Activated B cell treated with CpG ODN at 0.5 μM for 24 hours (primary cell): ENCODE measurements at regions not wholly inside any gene's neighbourhood (a gene's known extent, or its start where the extent isn't known, plus 50 kb on each side); places are given as distances from the start of the nearest gene placed in this dataset.

Experiments
- ATAC-seq: fragments of 200-7000 bp; cut with Tn5 transposase; one replicate; pipeline ENCODE4 v1.10.0; 2021; ENCODE audit warnings: low read depth, mild to moderate bottlenecking, moderate library complexity
- CTCF ChIA-PET: fragments of 350-600 bp; sonication (Branson Sonifier 250); formaldehyde crosslinking; loops from one replicate; lab custom pipeline; 2021; ENCODE audit warnings: antibody characterized with exemption; lab: Charles Lee
- POLR2A ChIA-PET: fragments of 350-600 bp; sonication (Branson Sonifier 250); formaldehyde crosslinking; loops from one replicate; lab custom pipeline; 2021; ENCODE audit warnings: antibody characterized with exemption; lab: Charles Lee
- DNase-seq: peaks from one replicate; pipeline ENCODE4 v3.0.0; 2022
- H3K27ac Mint-ChIP-seq: one replicate; pipeline ENCODE4 v1.8.0; 2020; ENCODE audit warnings: mixed read lengths
- H3K27me3 Mint-ChIP-seq: one replicate; pipeline ENCODE4 v1.8.0; 2021; ENCODE audit warnings: mixed read lengths
- H3K36me3 Mint-ChIP-seq: one replicate; pipeline ENCODE4 v1.8.0; 2021; ENCODE audit warnings: low read depth, mixed read lengths
- H3K4me1 Mint-ChIP-seq: one replicate; pipeline ENCODE4 v1.8.0; 2021; ENCODE audit warnings: mixed read lengths
- H3K4me3 Mint-ChIP-seq: one replicate; pipeline ENCODE4 v1.8.0; 2020; ENCODE audit warnings: mild to moderate bottlenecking, mixed read lengths
- H3K9me3 Mint-ChIP-seq: one replicate; pipeline ENCODE4 v1.8.0; 2020; ENCODE audit warnings: mixed read lengths
- CTCF ChIP-seq: fragments of 200-600 bp; IDR thresholded peaks from one replicate; pipeline ENCODE4 v1.8.0; 2022; ENCODE audit warnings: antibody characterized with exemption, mild to moderate bottlenecking
- intact Hi-C: fragments of 100-400 bp; cut with micrococcal nuclease; formaldehyde crosslinking; loops from one replicate; pipeline ENCODE4 v1.15.1; 2024

- TF ChIP-seq CTCF = no peak
- Mint-ChIP-seq H3K4me3 (no peak overlapping the region), H3K9me3 (no peaks in the 10 kb centered on the region), H3K27me3 (peaks cover 2% of the 10 kb centered on the region), H3K36me3 (no peaks in the 10 kb centered on the region), H3K27ac (no peak overlapping the region), H3K4me1 (peaks cover 34% of the 10 kb centered on the region)
- intact Hi-C loops = no loop called here
- ATAC-seq = no peak
- no peak for DNase-seq
- POLR2A ChIA-PET = interaction anchor here (0.7 kb wide), 1 partner anchor 9 kb away, joined by 3 read pairs; no protein-coding TSS in a partner anchor
- CTCF ChIA-PET = interaction anchor here (0.8 kb wide), 1 partner anchor 291 kb away, joined by 3 read pairs; the partner anchor contains the start of gene HES1
Measured at GRCh38 chr3:193845144-193845543, 252.1 kb downstream of the OPA1 start.

GRCh38 chr3:193846569-193846968 lies 253.6 kb downstream of the OPA1 start:
- H3K27me3 Mint-ChIP-seq = peaks cover 2% of the 10 kb centered on the region
- ATAC-seq = no peak
- no peaks in the 10 kb centered on the region for H3K36me3 Mint-ChIP-seq
- H3K9me3 Mint-ChIP-seq = no peaks in the 10 kb centered on the region
- no peak for TF ChIP-seq CTCF
- H3K27ac Mint-ChIP-seq = no peak overlapping the region
- no peak for DNase-seq
- POLR2A ChIA-PET = no interaction called here
- CTCF ChIA-PET = no interaction called here
- H3K4me1 Mint-ChIP-seq = peaks cover 28% of the 10 kb centered on the region
- H3K4me3 Mint-ChIP-seq = no peak overlapping the region
- intact Hi-C loops = no loop called here

GRCh38 chr3:193847402-193847801 lies 254.4 kb downstream of the OPA1 start:
- Mint-ChIP-seq H3K27me3 (peaks cover 2% of the 10 kb centered on the region), H3K4me3 (no peak overlapping the region)

GRCh38 chr3:193848547-193848946 lies 255.5 kb downstream of the OPA1 start:
- intact Hi-C loops = no loop called here
- no peak overlapping the region for H3K4me3 Mint-ChIP-seq
- no peak for DNase-seq

More at GRCh38 chr3:193847402-193847801, 254.4 kb downstream of the OPA1 start:
- TF ChIP-seq CTCF = no peak
- CTCF ChIA-PET = no interaction called here
- no peaks in the 10 kb centered on the region for H3K9me3 Mint-ChIP-seq
- no peaks in the 10 kb centered on the region for H3K36me3 Mint-ChIP-seq
- POLR2A ChIA-PET = no interaction called here
- peaks cover 20% of the 10 kb centered on the region for H3K4me1 Mint-ChIP-seq
- DNase-seq = no peak
- H3K27ac Mint-ChIP-seq = no peak overlapping the region
- no peak for ATAC-seq
- intact Hi-C loops = no loop called here

GRCh38 chr3:193850084-193850619 lies 257.1 kb downstream of the OPA1 start:
- no peaks in the 10 kb centered on the region for H3K9me3 Mint-ChIP-seq
- no peak for ATAC-seq
- DNase-seq = no peak
- H3K4me3 Mint-ChIP-seq = no peak overlapping the region
- intact Hi-C loops = no loop called here
- ChIA-PET CTCF (no interaction called here), POLR2A (no interaction called here)
- peaks cover 2% of the 10 kb centered on the region for H3K27me3 Mint-ChIP-seq
- H3K4me1 Mint-ChIP-seq = peaks cover 3% of the 10 kb centered on the region
- no peaks in the 10 kb centered on the region for H3K36me3 Mint-ChIP-seq
- TF ChIP-seq CTCF = no peak
- no peak overlapping the region for H3K27ac Mint-ChIP-seq

More at GRCh38 chr3:193848547-193848946, 255.5 kb downstream of the OPA1 start:
- Mint-ChIP-seq H3K36me3 (no peaks in the 10 kb centered on the region), H3K27ac (no peak overlapping the region), H3K27me3 (peaks cover 2% of the 10 kb centered on the region), H3K9me3 (no peaks in the 10 kb centered on the region), H3K4me1 (peaks cover 9% of the 10 kb centered on the region)
- ATAC-seq = no peak
- ChIA-PET CTCF (no interaction called here), POLR2A (no interaction called here)
- no peak for TF ChIP-seq CTCF
